Liver (tissue), 3 donors: ENCODE measurements at regions not wholly inside any gene's neighbourhood (a gene's known extent, or its start where the extent isn't known, plus 50 kb on each side); places are given as distances from the start of the nearest gene placed in this dataset.

Experiments used
- ATF3 ChIP-seq: IDR thresholded peaks from 2 replicates; pipeline ENCODE4 v1.6.1; 2016; ENCODE audit warnings: antibody characterized with exemption
- CTCF ChIP-seq: fragments of 150-350 bp; IDR thresholded peaks from 2 replicates; pipeline ENCODE4 v1.5.1; 2017; ENCODE audit warnings: improper control_type of control experiment, low read depth, low read length; ENCODE audit not compliant: missing input control
- EGR1 ChIP-seq, 2 donors: IDR thresholded peaks; 2 replicates each; pipeline ENCODE4 v1.6.1; 2016 to 2018; ENCODE audit warnings: antibody characterized with exemption in 2 of 2, low read depth in 2 of 2
- GABPA ChIP-seq, 2 donors: IDR thresholded peaks in 1 of 2; conservative IDR thresholded peaks in 1 of 2; 2 replicates each; pipeline ENCODE4 v1.6.1; 2016; ENCODE audit warnings: antibody characterized with exemption in 2 of 2, mild to moderate bottlenecking in 1 of 2, moderate library complexity in 1 of 2
- HNF4G ChIP-seq: IDR thresholded peaks from 2 replicates; pipeline ENCODE4 v1.6.1; 2016; ENCODE audit warnings: antibody characterized with exemption
- JUND ChIP-seq, 2 donors: IDR thresholded peaks; 2 replicates each; pipeline ENCODE4 v1.6.1; 2016; ENCODE audit warnings: antibody characterized with exemption in 2 of 2
- MAX ChIP-seq: IDR thresholded peaks from 2 replicates; pipeline ENCODE4 v1.6.1; 2016; ENCODE audit warnings: antibody characterized with exemption
- RAD21 ChIP-seq, 2 donors: IDR thresholded peaks; 2 replicates each; pipeline ENCODE4 v1.6.1; 2016; ENCODE audit warnings: antibody characterized with exemption in 2 of 2, mild to moderate bottlenecking in 2 of 2
- REST ChIP-seq: IDR thresholded peaks from 2 replicates; pipeline ENCODE4 v1.6.1; 2016; ENCODE audit warnings: antibody characterized with exemption, mild to moderate bottlenecking
- RXRA ChIP-seq, 2 donors: IDR thresholded peaks; 2 replicates each; pipeline ENCODE4 v1.6.1; 2017 to 2018; ENCODE audit warnings: antibody characterized with exemption in 2 of 2, mild to moderate bottlenecking in 1 of 2
- SP1 ChIP-seq: IDR thresholded peaks from 2 replicates; pipeline ENCODE4 v1.6.1; 2018; ENCODE audit warnings: antibody characterized with exemption, mild to moderate bottlenecking
- TAF1 ChIP-seq: conservative IDR thresholded peaks from 2 replicates; pipeline ENCODE4 v1.6.1; 2016; ENCODE audit warnings: antibody characterized with exemption, mild to moderate bottlenecking
- YY1 ChIP-seq: IDR thresholded peaks from 2 replicates; pipeline ENCODE4 v1.6.1; 2016; ENCODE audit warnings: antibody characterized with exemption, mild to moderate bottlenecking
- ZBTB33 ChIP-seq: IDR thresholded peaks from 2 replicates; pipeline ENCODE4 v1.6.1; 2016; ENCODE audit warnings: antibody characterized with exemption
- donor health status: healthy.
- donor health status: healthy.

- no peak for TF ChIP-seq YY1
- no peak for TF ChIP-seq CTCF
- TF ChIP-seq ZBTB33 = no peak
- no peak for TF ChIP-seq ATF3
- no peak for TF ChIP-seq REST
- no peak for TF ChIP-seq TAF1
- no peak for TF ChIP-seq RXRA (IDR thresholded peaks at IDR 0.05)
- no peak for TF ChIP-seq EGR1 (IDR thresholded peaks at IDR 0.05; ENCODE audit: low read depth in 2 of 2)
- TF ChIP-seq GABPA (IDR thresholded peaks at IDR 0.05 in 1 of 2, conservative IDR thresholded peaks at IDR 0.05 in 1 of 2) = no peak
- TF ChIP-seq SP1 = no peak
- no peak for TF ChIP-seq MAX
- TF ChIP-seq RAD21 (IDR thresholded peaks at IDR 0.05) = no peak
- no peak for TF ChIP-seq JUND (IDR thresholded peaks at IDR 0.05)
- TF ChIP-seq HNF4G = no peak
These were observed 133.0 kb downstream of the C11orf87 start for GRCh38 chr11:109554951-109555350.
